H1 (cell line): ENCODE measurements at regions not wholly inside any gene's neighbourhood (a gene's known extent, or its start where the extent isn't known, plus 50 kb on each side); places are given as distances from the start of the nearest gene placed in this dataset.

Experiments
- CTCF ChIA-PET: fragments of 300-600 bp; sonication (Branson Sonifier 250); formaldehyde crosslinking; loops from one replicate; lab custom pipeline; 2021; ENCODE audit not compliant: partially characterized antibody; lab: Charles Lee
- POLR2A ChIA-PET: fragments of 300-600 bp; sonication (Branson Sonifier 250); formaldehyde crosslinking; loops from one replicate; lab custom pipeline; 2021; ENCODE audit warnings: inconsistent platforms; ENCODE audit not compliant: partially characterized antibody; lab: Charles Lee
- DNase-seq, 2 experiments: peaks; one replicate each; pipeline versions ENCODE4 v3.0.0 to v3.0.0-alpha.2; 2010 to 2022; ENCODE audit warnings: low spot score in 2 of 2, low read depth in 1 of 2, mixed read lengths in 1 of 2
- FAIRE-seq: peaks from 2 replicates; lab custom pipeline; 2011; peaks lifted over from hg19 to GRCh38; lab: Jason Lieb, UNC
- H2AFZ ChIP-seq: 2 replicates; pipeline ENCODE4 v1.8.1; 2012; ENCODE audit warnings: low read length, inconsistent platforms
- H2AK5ac ChIP-seq: 2 replicates; pipeline ENCODE4 v1.6.1; 2013; ENCODE audit warnings: low read depth, low read length
- H2BK120ac ChIP-seq: replicated peaks from 2 replicates; pipeline ENCODE3; 2013; ENCODE audit warnings: low read depth, low read length, inconsistent platforms
- H2BK12ac ChIP-seq: 2 replicates; pipeline ENCODE4 v1.6.1; 2013; ENCODE audit warnings: low read depth, low read length
- H2BK15ac ChIP-seq: 2 replicates; pipeline ENCODE4 v1.6.1; 2013; ENCODE audit warnings: low read length
- H2BK20ac ChIP-seq: 2 replicates; pipeline ENCODE4 v1.6.1; 2013; ENCODE audit warnings: low read length
- H2BK5ac ChIP-seq: 2 replicates; pipeline ENCODE4 v1.6.1; 2013; ENCODE audit warnings: low read depth, low read length
- H3K14ac ChIP-seq: 2 replicates; pipeline ENCODE4 v1.6.1; 2013; ENCODE audit warnings: inconsistent platforms; ENCODE audit not compliant: insufficient read length
- H3K18ac ChIP-seq: 2 replicates; pipeline ENCODE4 v1.6.1; 2013; ENCODE audit warnings: low read length; ENCODE audit errors: extremely low read depth
- H3K23ac ChIP-seq: 2 replicates; pipeline ENCODE4 v1.6.1; 2013; ENCODE audit warnings: inconsistent platforms; ENCODE audit not compliant: insufficient read length
- H3K23me2 ChIP-seq: 2 replicates; pipeline ENCODE4 v1.6.1; 2013; ENCODE audit warnings: low read depth, low read length
- H3K27ac ChIP-seq: 2 replicates; pipeline ENCODE4 v1.6.1; 2011; ENCODE audit warnings: low read depth, low read length, inconsistent platforms
- H3K27me3 ChIP-seq, 4 experiments: replicated peaks in 1 of 4; 1 replicate in 1 of 4; 2 replicates in 3 of 4; pipeline versions ENCODE4 v1.6.1 to v1.8.1; 2011 to 2013; ENCODE audit warnings: low read length in 3 of 4, mild to moderate bottlenecking in 3 of 4, inconsistent platforms in 2 of 4, mixed read lengths in 2 of 4, moderate library complexity in 1 of 4; ENCODE audit not compliant: control insufficient read depth in 3 of 4, insufficient read depth in 3 of 4; ENCODE audit errors: extremely low read depth in 1 of 4
- H3K36me3 ChIP-seq, 4 experiments: 2 replicates each; pipeline versions ENCODE4 v1.6.1 to v1.8.1; 2011 to 2013; ENCODE audit warnings: mild to moderate bottlenecking in 4 of 4, low read length in 3 of 4, moderate library complexity in 2 of 4, control low read depth in 1 of 4, inconsistent platforms in 1 of 4; ENCODE audit not compliant: insufficient read depth in 4 of 4, control insufficient read depth in 2 of 4
- H3K4ac ChIP-seq: replicated peaks from 2 replicates; pipeline ENCODE3; 2013; ENCODE audit warnings: low read length, low read depth, mixed read lengths, inconsistent platforms; ENCODE audit not compliant: insufficient read length
- H3K4me1 ChIP-seq, 4 experiments: replicated peaks in 1 of 4; 1 replicate in 1 of 4; 2 replicates in 3 of 4; pipeline versions ENCODE4 v1.6.1 to v1.8.1; 2011 to 2013; ENCODE audit warnings: low read length in 3 of 4, inconsistent platforms in 2 of 4, mixed read lengths in 1 of 4; ENCODE audit not compliant: insufficient read depth in 4 of 4, control insufficient read depth in 3 of 4
- H3K4me2 ChIP-seq, 2 experiments: 2 replicates each; pipeline versions ENCODE4 v1.6.1 to v1.8.1; 2011 to 2013; ENCODE audit warnings: low read depth in 2 of 2, low read length in 2 of 2, control low read depth in 1 of 2, inconsistent platforms in 1 of 2, mild to moderate bottlenecking in 1 of 2; ENCODE audit not compliant: insufficient read depth in 1 of 2
- H3K4me3 ChIP-seq, 4 experiments: fragments of 200-600, 300-600 bp in 1 of 4; sonication (generic), shearing (Covaris generic), sonication (Bioruptor Twin) in 1 of 4; 2 replicates each; pipeline versions ENCODE4 v1.5.1 to v1.8.1; 2011 to 2016; ENCODE audit warnings: low read length in 4 of 4, low read depth in 3 of 4, control low read depth in 2 of 4, inconsistent platforms in 2 of 4, mild to moderate bottlenecking in 2 of 4, mixed read lengths in 1 of 4, moderate library complexity in 1 of 4; ENCODE audit not compliant: insufficient read depth in 2 of 4; ENCODE audit errors: extremely low read depth in 1 of 4
- H3K56ac ChIP-seq: replicated peaks from 2 replicates; pipeline ENCODE3; 2013; ENCODE audit warnings: low read depth, mild to moderate bottlenecking, mixed read lengths, low read length, inconsistent platforms; ENCODE audit not compliant: insufficient read length
- H3K79me1 ChIP-seq: 2 replicates; pipeline ENCODE4 v1.6.1; 2013; ENCODE audit warnings: low read depth, low read length, control low read depth
- H3K79me2 ChIP-seq, 2 experiments: 2 replicates each; pipeline versions ENCODE4 v1.6.1 to v1.8.1; 2012 to 2013; ENCODE audit warnings: low read length in 2 of 2, mild to moderate bottlenecking in 2 of 2, inconsistent platforms in 1 of 2; ENCODE audit not compliant: insufficient read depth in 2 of 2, control insufficient read depth in 1 of 2
- H3K9ac ChIP-seq, 4 experiments: replicated peaks in 1 of 4; 1 replicate in 1 of 4; 2 replicates in 3 of 4; pipeline versions ENCODE4 v1.6.1 to v1.8.1; 2011 to 2013; ENCODE audit warnings: low read depth in 3 of 4, low read length in 3 of 4, control low read depth in 2 of 4, mild to moderate bottlenecking in 2 of 4, moderate library complexity in 2 of 4, inconsistent platforms in 1 of 4; ENCODE audit errors: extremely low read depth in 1 of 4
- H3K9me3 ChIP-seq, 2 experiments: 2 replicates each; pipeline versions ENCODE4 v1.6.1 to v1.8.1; 2012 to 2013; ENCODE audit warnings: mild to moderate bottlenecking in 2 of 2, moderate library complexity in 2 of 2, control low read depth in 1 of 2, inconsistent platforms in 1 of 2, low read depth in 1 of 2, low read length in 1 of 2, mixed read lengths in 1 of 2; ENCODE audit not compliant: insufficient read depth in 2 of 2
- H4K20me1 ChIP-seq, 2 experiments: replicated peaks in 1 of 2; 2 replicates each; pipeline versions ENCODE3 to v1.8.1; 2011 to 2013; ENCODE audit warnings: inconsistent platforms in 2 of 2, low read length in 2 of 2, mild to moderate bottlenecking in 1 of 2; ENCODE audit not compliant: insufficient read depth in 2 of 2, control insufficient read depth in 1 of 2
- H4K5ac ChIP-seq: 2 replicates; pipeline ENCODE4 v1.6.1; 2013; ENCODE audit warnings: low read length, low read depth, mixed read lengths, inconsistent platforms; ENCODE audit not compliant: insufficient read length
- H4K8ac ChIP-seq: 2 replicates; pipeline ENCODE4 v1.8.0; 2013; ENCODE audit warnings: mild to moderate bottlenecking, moderate library complexity, low read length, inconsistent platforms; ENCODE audit not compliant: insufficient read depth; ENCODE audit errors: extremely low read depth
- H4K91ac ChIP-seq: replicated peaks from 2 replicates; pipeline ENCODE3; 2013; ENCODE audit warnings: low read length, mixed read lengths, inconsistent platforms; ENCODE audit not compliant: insufficient read length
- PHF8 ChIP-seq: fragments of 200-600 bp; sonication (generic); conservative IDR thresholded peaks from 2 replicates; pipeline ENCODE4 v1.7.1; 2012; ENCODE audit warnings: low read depth, mild to moderate bottlenecking, inconsistent platforms, low read length, moderate library complexity
- POU5F1 ChIP-seq: IDR thresholded peaks from 2 replicates; pipeline ENCODE4 v1.6.1; 2011; ENCODE audit warnings: low read depth, mild to moderate bottlenecking, low read length, moderate library complexity
- SP1 ChIP-seq: IDR thresholded peaks from 2 replicates; pipeline ENCODE4 v1.6.1; 2011; ENCODE audit warnings: low read depth, low read length
- WGBS, 2 experiments: shearing (Covaris generic) in 1 of 2; methylation state at CpG; one replicate each; pipeline versions ENCODE4 v1.1.6 to v1.1.7; 2013 to 2015; ENCODE audit warnings: low lambda C conversion rate in 2 of 2, mixed read lengths in 2 of 2, inconsistent platforms in 1 of 2, low coverage in 1 of 2, missing lambda C conversion rate in 1 of 2; ENCODE audit not compliant: insufficient replicate concordance in 2 of 2, insufficient coverage in 1 of 2, insufficient read length in 1 of 2; ENCODE audit errors: extremely low coverage in 1 of 2, missing lambda C conversion rate in 1 of 2; 5-methylcytosine and 5-hydroxymethylcytosine counted together

DNA sequence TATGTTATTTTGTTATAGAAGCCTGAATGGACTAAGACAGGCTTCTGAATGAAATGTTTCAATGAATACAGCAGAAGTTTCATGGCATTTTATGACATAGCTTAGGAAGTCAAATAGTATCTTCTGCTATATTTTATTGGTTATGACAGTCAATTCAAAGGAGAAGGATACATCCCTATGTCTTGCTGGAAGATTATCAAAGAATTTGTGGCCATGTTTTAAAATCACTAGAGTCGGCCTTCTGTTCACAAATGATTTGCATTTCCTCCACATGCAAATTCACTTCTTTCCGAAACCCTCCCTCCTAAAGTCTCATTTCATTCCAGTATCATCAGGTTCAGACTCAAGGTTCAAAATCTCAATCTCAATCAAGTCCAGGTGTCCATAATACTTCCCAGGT, 679.2 kb upstream of the ADAMTS5 start:
- DNase-seq (no peak), FAIRE-seq (no peak)
- no peak overlapping the region for H3K56ac ChIP-seq
- H2BK120ac ChIP-seq, result no peak overlapping the region
- POLR2A ChIA-PET, result no interaction called here
- H3K23me2 ChIP-seq, result no peaks in the 10 kb centered on the region
- no peaks in the 10 kb centered on the region for H3K79me2 ChIP-seq
- H3K14ac ChIP-seq, result no peak overlapping the region
- CTCF ChIA-PET, result interaction anchor here (1.6 kb wide), 1 partner anchor 18 kb away, joined by 3 read pairs; no protein-coding TSS in a partner anchor
- H3K9me3 ChIP-seq, result no peaks in the 10 kb centered on the region
- TF ChIP-seq POU5F1, result no peak
- TF ChIP-seq SP1, result no peak
- TF ChIP-seq PHF8, result no peak
- H4K8ac ChIP-seq, result no peak overlapping the region
- H2BK5ac ChIP-seq, result no peak overlapping the region
- H2BK20ac ChIP-seq, result no peak overlapping the region
- no peaks in the 10 kb centered on the region for H3K27me3 ChIP-seq
- H4K5ac ChIP-seq, result no peak overlapping the region
- no peak overlapping the region for H2AK5ac ChIP-seq
- H3K27ac ChIP-seq, result no peak overlapping the region
- no peaks in the 10 kb centered on the region for H3K79me1 ChIP-seq
- no peak overlapping the region for H3K4me3 ChIP-seq
- WGBS, 2 experiments, result 92% methylated on average over 2 of the region's 2 CpGs; no CpG with 5 or more reads in 1 of the 2 experiments
- no peak overlapping the region for H3K4me2 ChIP-seq
- H4K20me1 ChIP-seq, result no peaks in the 10 kb centered on the region
- H3K9ac ChIP-seq, result no peak overlapping the region
- no peak overlapping the region for H2BK15ac ChIP-seq
- H3K36me3 ChIP-seq, result no peaks in the 10 kb centered on the region
- H3K4me1 ChIP-seq, result no peaks in the 10 kb centered on the region
- no peak overlapping the region for H3K18ac ChIP-seq
- H3K4ac ChIP-seq, result no peak overlapping the region
- H4K91ac ChIP-seq, result no peak overlapping the region
- no peak overlapping the region for H2AFZ ChIP-seq
- no peak overlapping the region for H3K23ac ChIP-seq
- H2BK12ac ChIP-seq, result no peak overlapping the region
